ENCODE measurements at regions not wholly inside any gene's neighbourhood (a gene's known extent, or its start where the extent isn't known, plus 50 kb on each side); places are given as distances from the start of the nearest gene placed in this dataset.

GRCh38 chr20:63132715-63133471 lies 83.0 kb downstream of the YTHDF1 start:
- DNase-seq = no peak
- Mint-ChIP-seq H3K27me3 (peaks cover 2 to 25% (median 17%) of the 10 kb centered on the region in 5 donors), H3K9me3 (peaks cover 0 to 1% (median 0%) of the 10 kb centered on the region in 11 donors), H3K4me3 (no peak overlapping the region), H3K27ac (no peak overlapping the region), H3K4me1 (no peaks in the 10 kb centered on the region), H3K36me3 (peaks cover 0 to 4% (median 0%) of the 10 kb centered on the region in 5 donors)
- ChIA-PET CTCF (no interaction called here), POLR2A (interaction anchor here (1.1 kb wide), 1 partner anchor 11 kb away, joined by 4 read pairs; no protein-coding TSS in a partner anchor)
- no peaks in the 10 kb centered on the region for H3K27me3 ChIP-seq (ENCODE audit: control insufficient read depth in 2 of 2, insufficient read depth in 2 of 2, low read length in 2 of 2)
- no peak overlapping the region for H3K27ac ChIP-seq (ENCODE audit: low read depth, low read length)
- no peaks in the 10 kb centered on the region for H3K36me3 ChIP-seq (ENCODE audit: control insufficient read depth in 2 of 3, insufficient read depth in 3 of 3, low read length in 3 of 3)
- no peak for ATAC-seq
- H3K4me3 ChIP-seq (ENCODE audit: low read length) = no peak overlapping the region
- no peaks in the 10 kb centered on the region for H3K4me1 ChIP-seq (ENCODE audit: control insufficient read depth in 2 of 2, insufficient read depth in 2 of 2, low read length in 2 of 2)
- intact Hi-C loops (cut with micrococcal nuclease) = no loop called here
- H3K9me3 ChIP-seq (ENCODE audit: control insufficient read depth in 2 of 3, low read length in 3 of 3) = no peaks in the 10 kb centered on the region

- H3K4me3 ChIP-seq (ENCODE audit: low read length) = no peak overlapping the region
- CTCF ChIA-PET = no interaction called here
- Mint-ChIP-seq H3K27ac (no peak overlapping the region), H3K9me3 (peaks cover 0 to 1% (median 0%) of the 10 kb centered on the region in 11 donors), H3K4me3 (no peak overlapping the region), H3K36me3 (peaks cover 0 to 4% (median 0%) of the 10 kb centered on the region in 5 donors), H3K27me3 (peaks cover 2 to 25% (median 15%) of the 10 kb centered on the region in 5 donors), H3K4me1 (no peaks in the 10 kb centered on the region)
- intact Hi-C loops (cut with micrococcal nuclease) = no loop called here
- no peaks in the 10 kb centered on the region for H3K9me3 ChIP-seq (ENCODE audit: control insufficient read depth in 2 of 3, low read length in 3 of 3)
- no peaks in the 10 kb centered on the region for H3K27me3 ChIP-seq (ENCODE audit: control insufficient read depth in 2 of 2, insufficient read depth in 2 of 2, low read length in 2 of 2)
- no peaks in the 10 kb centered on the region for H3K36me3 ChIP-seq (ENCODE audit: control insufficient read depth in 2 of 3, insufficient read depth in 3 of 3, low read length in 3 of 3)
- H3K4me1 ChIP-seq (ENCODE audit: control insufficient read depth in 2 of 2, insufficient read depth in 2 of 2, low read length in 2 of 2) = no peaks in the 10 kb centered on the region
- POLR2A ChIA-PET = no interaction called here
- DNase-seq = no peak
- H3K27ac ChIP-seq (ENCODE audit: low read depth, low read length) = no peak overlapping the region
- no peak for ATAC-seq
Observed at GRCh38 chr20:63132131-63132714, 83.7 kb downstream of the YTHDF1 start.

- intact Hi-C loops (cut with micrococcal nuclease) = no loop called here
Observed at GRCh38 chr20:63130658-63131577, 85.0 kb downstream of the YTHDF1 start.

GRCh38 chr20:63129991-63130657 lies 85.8 kb downstream of the YTHDF1 start:
- Histone ChIP-seq H3K4me1 (ENCODE audit: control insufficient read depth in 2 of 2, insufficient read depth in 2 of 2, low read length in 2 of 2) (no peaks in the 10 kb centered on the region), H3K4me3 (ENCODE audit: low read length) (no peak overlapping the region), H3K27me3 (ENCODE audit: control insufficient read depth in 2 of 2, insufficient read depth in 2 of 2, low read length in 2 of 2) (no peaks in the 10 kb centered on the region), H3K36me3 (ENCODE audit: control insufficient read depth in 2 of 3, insufficient read depth in 3 of 3, low read length in 3 of 3) (no peaks in the 10 kb centered on the region), H3K9me3 (ENCODE audit: control insufficient read depth in 2 of 3, low read length in 3 of 3) (no peaks in the 10 kb centered on the region), H3K27ac (ENCODE audit: low read depth, low read length) (no peak overlapping the region)
- no peaks in the 10 kb centered on the region for H3K4me1 Mint-ChIP-seq
- DNase-seq = no peak
- peaks cover 2 to 20% (median 17%) of the 10 kb centered on the region in 5 donors for H3K27me3 Mint-ChIP-seq
- no peak for ATAC-seq
- H3K4me3 Mint-ChIP-seq = no peak overlapping the region
- CTCF ChIA-PET = no interaction called here
- intact Hi-C loops (cut with micrococcal nuclease) = no loop called here
- no peak overlapping the region for H3K27ac Mint-ChIP-seq
- peaks cover 0 to 4% (median 0%) of the 10 kb centered on the region in 5 donors for H3K36me3 Mint-ChIP-seq
- H3K9me3 Mint-ChIP-seq = peaks cover 0 to 1% (median 0%) of the 10 kb centered on the region in 11 donors
- POLR2A ChIA-PET = no interaction called here

More at GRCh38 chr20:63130658-63131577, 85.0 kb downstream of the YTHDF1 start:
- Mint-ChIP-seq H3K4me1 (no peaks in the 10 kb centered on the region), H3K4me3 (no peak overlapping the region), H3K9me3 (peaks cover 0 to 1% (median 0%) of the 10 kb centered on the region in 11 donors), H3K27ac (no peak overlapping the region), H3K27me3 (peaks cover 2 to 20% (median 15%) of the 10 kb centered on the region in 5 donors), H3K36me3 (peaks cover 0 to 4% (median 0%) of the 10 kb centered on the region in 5 donors)
- ChIA-PET CTCF (no interaction called here), POLR2A (no interaction called here)
- Histone ChIP-seq H3K27me3 (ENCODE audit: control insufficient read depth in 2 of 2, insufficient read depth in 2 of 2, low read length in 2 of 2) (no peaks in the 10 kb centered on the region), H3K4me3 (ENCODE audit: low read length) (no peak overlapping the region), H3K9me3 (ENCODE audit: control insufficient read depth in 2 of 3, low read length in 3 of 3) (no peaks in the 10 kb centered on the region), H3K4me1 (ENCODE audit: control insufficient read depth in 2 of 2, insufficient read depth in 2 of 2, low read length in 2 of 2) (no peaks in the 10 kb centered on the region), H3K36me3 (ENCODE audit: control insufficient read depth in 2 of 3, insufficient read depth in 3 of 3, low read length in 3 of 3) (no peaks in the 10 kb centered on the region), H3K27ac (ENCODE audit: low read depth, low read length) (no peak overlapping the region)
- DNase-seq (no peak), ATAC-seq (no peak)

GRCh38 chr20:63129376-63129965 lies 86.5 kb downstream of the YTHDF1 start:
- H3K27ac Mint-ChIP-seq = no peak overlapping the region
- H3K9me3 Mint-ChIP-seq = peaks cover 0 to 2% (median 0%) of the 10 kb centered on the region in 11 donors
- Histone ChIP-seq H3K27ac (ENCODE audit: low read depth, low read length) (no peak overlapping the region), H3K9me3 (ENCODE audit: control insufficient read depth in 2 of 3, low read length in 3 of 3) (no peaks in the 10 kb centered on the region), H3K4me3 (ENCODE audit: low read length) (no peak overlapping the region), H3K36me3 (ENCODE audit: control insufficient read depth in 2 of 3, insufficient read depth in 3 of 3, low read length in 3 of 3) (no peaks in the 10 kb centered on the region), H3K27me3 (ENCODE audit: control insufficient read depth in 2 of 2, insufficient read depth in 2 of 2, low read length in 2 of 2) (no peaks in the 10 kb centered on the region), H3K4me1 (ENCODE audit: control insufficient read depth in 2 of 2, insufficient read depth in 2 of 2, low read length in 2 of 2) (no peaks in the 10 kb centered on the region)
- ATAC-seq (no peak), DNase-seq (no peak)
- no peak overlapping the region for H3K4me3 Mint-ChIP-seq
- ChIA-PET POLR2A (no interaction called here), CTCF (no interaction called here)
- H3K27me3 Mint-ChIP-seq = peaks cover 2 to 25% (median 17%) of the 10 kb centered on the region in 5 donors
- no peaks in the 10 kb centered on the region for H3K4me1 Mint-ChIP-seq
- H3K36me3 Mint-ChIP-seq = peaks cover 0 to 4% (median 0%) of the 10 kb centered on the region in 5 donors
- intact Hi-C loops (cut with micrococcal nuclease) = no loop called here

GRCh38 chr20:63128956-63129355 lies 87.0 kb downstream of the YTHDF1 start:
- no peaks in the 10 kb centered on the region for H3K27me3 ChIP-seq (ENCODE audit: control insufficient read depth in 2 of 2, insufficient read depth in 2 of 2, low read length in 2 of 2)
- Mint-ChIP-seq H3K27me3 (peaks cover 2 to 30% (median 17%) of the 10 kb centered on the region in 5 donors), H3K27ac (no peak overlapping the region), H3K4me1 (no peaks in the 10 kb centered on the region), H3K36me3 (peaks cover 0 to 4% (median 0%) of the 10 kb centered on the region in 5 donors), H3K9me3 (peaks cover 0 to 2% (median 0%) of the 10 kb centered on the region in 11 donors), H3K4me3 (no peak overlapping the region)
- ATAC-seq = no peak
- H3K27ac ChIP-seq (ENCODE audit: low read depth, low read length) = no peak overlapping the region
- intact Hi-C loops (cut with micrococcal nuclease) = no loop called here
- no peaks in the 10 kb centered on the region for H3K36me3 ChIP-seq (ENCODE audit: control insufficient read depth in 2 of 3, insufficient read depth in 3 of 3, low read length in 3 of 3)
- CTCF ChIA-PET = no interaction called here
- POLR2A ChIA-PET = no interaction called here
- no peak overlapping the region for H3K4me3 ChIP-seq (ENCODE audit: low read length)
- no peaks in the 10 kb centered on the region for H3K9me3 ChIP-seq (ENCODE audit: control insufficient read depth in 2 of 3, low read length in 3 of 3)
- no peaks in the 10 kb centered on the region for H3K4me1 ChIP-seq (ENCODE audit: control insufficient read depth in 2 of 2, insufficient read depth in 2 of 2, low read length in 2 of 2)
- DNase-seq = no peak

All from naive thymus-derived CD4-positive, alpha-beta T cell (primary cell).